ENCODE measurements at regions not wholly inside any gene's neighbourhood (a gene's known extent, or its start where the extent isn't known, plus 50 kb on each side); places are given as distances from the start of the nearest gene placed in this dataset.

DNA sequence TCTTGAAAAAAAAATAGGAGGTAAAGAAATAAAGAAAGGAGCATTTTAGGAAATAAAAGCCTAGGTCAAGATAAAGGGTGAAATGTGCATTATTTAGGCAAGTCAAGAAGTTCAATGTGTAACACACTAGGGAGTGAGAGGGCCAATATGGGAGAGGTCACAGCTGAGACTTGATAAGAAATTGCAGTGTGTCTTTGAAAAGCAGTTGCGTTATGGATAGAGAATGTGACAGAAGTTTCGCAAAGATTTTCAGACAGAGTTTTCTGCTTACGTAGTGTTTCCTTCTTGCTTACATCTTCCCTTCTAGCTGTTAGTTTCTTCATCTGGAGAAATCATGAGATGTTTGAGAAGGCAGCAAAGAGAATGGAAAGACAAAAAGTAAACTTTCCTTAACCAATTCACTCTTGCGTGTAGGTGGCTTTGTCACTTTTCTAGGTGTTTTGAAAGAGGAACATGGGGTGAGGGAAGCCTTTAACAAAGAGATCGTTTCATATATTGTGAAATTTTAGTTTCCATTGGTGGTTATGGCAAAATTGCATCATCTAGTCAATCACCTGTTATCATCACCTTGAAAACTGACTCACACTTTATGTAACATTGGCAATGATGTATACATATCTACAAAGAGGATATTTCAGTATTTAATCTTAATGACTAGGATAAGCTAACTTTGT is 975.5 kb downstream of the OLFM4 start:
- H3K4me3 ChIP-seq (ENCODE audit: insufficient read depth, low read depth, low read length) = no peak overlapping the region
- no peaks in the 10 kb centered on the region for H3K4me1 Mint-ChIP-seq (ENCODE audit: low read depth, unreplicated experiment)
- no peaks in the 10 kb centered on the region for H3K27me3 Mint-ChIP-seq (ENCODE audit: low read depth, unreplicated experiment)
- DNase-seq (ENCODE audit: low read depth) (no peak), FAIRE-seq (no peak)
- no peaks in the 10 kb centered on the region for H3K36me3 ChIP-seq (ENCODE audit: insufficient read depth, low read length)
- no peaks in the 10 kb centered on the region for H3K79me2 ChIP-seq (ENCODE audit: insufficient read depth, low read length)
- no peak overlapping the region for H3K27ac Mint-ChIP-seq (ENCODE audit: unreplicated experiment)
- H3K9me3 Mint-ChIP-seq (ENCODE audit: unreplicated experiment) = peaks cover 2% of the 10 kb centered on the region
- no peaks in the 10 kb centered on the region for H3K9me3 ChIP-seq (ENCODE audit: insufficient read depth, low read depth, low read length)
- no peaks in the 10 kb centered on the region for H3K4me1 ChIP-seq (ENCODE audit: insufficient read depth, low read length)
- no peaks in the 10 kb centered on the region for H4K20me1 ChIP-seq (ENCODE audit: insufficient read depth, low read length)
- H3K36me3 Mint-ChIP-seq (ENCODE audit: low read depth, unreplicated experiment) = no peaks in the 10 kb centered on the region
- no peak overlapping the region for H3K9ac ChIP-seq (ENCODE audit: low read length)
- no peak overlapping the region for H3K4me2 ChIP-seq (ENCODE audit: low read length)
- H3K27ac ChIP-seq (ENCODE audit: low read depth, low read length) = no peak overlapping the region
- H3K4me3 Mint-ChIP-seq (ENCODE audit: unreplicated experiment) = no peak overlapping the region
- no peak for TF ChIP-seq EZH2 (IDR thresholded peaks at IDR 0.05; ENCODE audit: insufficient read depth, low read length)
- TF ChIP-seq, protein P1, sequence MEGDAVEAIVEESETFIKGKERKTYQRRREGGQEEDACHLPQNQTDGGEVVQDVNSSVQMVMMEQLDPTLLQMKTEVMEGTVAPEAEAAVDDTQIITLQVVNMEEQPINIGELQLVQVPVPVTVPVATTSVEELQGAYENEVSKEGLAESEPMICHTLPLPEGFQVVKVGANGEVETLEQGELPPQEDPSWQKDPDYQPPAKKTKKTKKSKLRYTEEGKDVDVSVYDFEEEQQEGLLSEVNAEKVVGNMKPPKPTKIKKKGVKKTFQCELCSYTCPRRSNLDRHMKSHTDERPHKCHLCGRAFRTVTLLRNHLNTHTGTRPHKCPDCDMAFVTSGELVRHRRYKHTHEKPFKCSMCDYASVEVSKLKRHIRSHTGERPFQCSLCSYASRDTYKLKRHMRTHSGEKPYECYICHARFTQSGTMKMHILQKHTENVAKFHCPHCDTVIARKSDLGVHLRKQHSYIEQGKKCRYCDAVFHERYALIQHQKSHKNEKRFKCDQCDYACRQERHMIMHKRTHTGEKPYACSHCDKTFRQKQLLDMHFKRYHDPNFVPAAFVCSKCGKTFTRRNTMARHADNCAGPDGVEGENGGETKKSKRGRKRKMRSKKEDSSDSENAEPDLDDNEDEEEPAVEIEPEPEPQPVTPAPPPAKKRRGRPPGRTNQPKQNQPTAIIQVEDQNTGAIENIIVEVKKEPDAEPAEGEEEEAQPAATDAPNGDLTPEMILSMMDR (IDR thresholded peaks at IDR 0.05; ENCODE audit: insufficient read depth, low read depth, low read length) = no peak
- no peak overlapping the region for H2AFZ ChIP-seq (ENCODE audit: low read depth, low read length)
- H3K27me3 ChIP-seq (ENCODE audit: insufficient read depth, low read length) = no peaks in the 10 kb centered on the region

DNA sequence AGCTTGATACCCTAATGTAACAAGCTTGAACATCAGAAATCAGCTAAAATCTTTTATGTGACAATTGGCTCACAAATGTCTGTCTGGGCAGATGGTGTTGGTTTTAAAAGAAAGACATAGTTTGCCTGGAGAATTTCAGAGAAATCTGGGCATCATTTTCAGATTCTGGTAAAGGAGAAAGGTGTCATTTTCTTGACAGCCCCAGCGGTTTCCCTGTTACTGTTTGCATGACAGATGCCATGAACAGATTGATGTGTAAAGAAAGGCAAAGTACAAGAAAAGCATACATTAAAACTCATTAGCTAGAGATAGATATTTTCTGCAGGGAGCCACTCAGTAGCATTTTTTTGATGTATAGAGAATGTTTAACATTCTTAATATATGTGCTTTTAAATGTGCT is 987.9 kb downstream of the OLFM4 start:
- Mint-ChIP-seq H3K4me3 (ENCODE audit: unreplicated experiment) (no peak overlapping the region), H3K27ac (ENCODE audit: unreplicated experiment) (no peak overlapping the region), H3K4me1 (ENCODE audit: low read depth, unreplicated experiment) (no peaks in the 10 kb centered on the region), H3K27me3 (ENCODE audit: low read depth, unreplicated experiment) (no peaks in the 10 kb centered on the region), H3K36me3 (ENCODE audit: low read depth, unreplicated experiment) (no peaks in the 10 kb centered on the region), H3K9me3 (ENCODE audit: unreplicated experiment) (no peaks in the 10 kb centered on the region)
- Histone ChIP-seq H3K4me3 (ENCODE audit: insufficient read depth, low read depth, low read length) (no peak overlapping the region), H3K36me3 (ENCODE audit: insufficient read depth, low read length) (no peaks in the 10 kb centered on the region), H3K4me2 (ENCODE audit: low read length) (no peak overlapping the region), H3K9ac (ENCODE audit: low read length) (no peak overlapping the region), H4K20me1 (ENCODE audit: insufficient read depth, low read length) (no peaks in the 10 kb centered on the region), H3K79me2 (ENCODE audit: insufficient read depth, low read length) (no peaks in the 10 kb centered on the region), H2AFZ (ENCODE audit: low read depth, low read length) (no peak overlapping the region), H3K9me3 (ENCODE audit: insufficient read depth, low read depth, low read length) (no peaks in the 10 kb centered on the region), H3K27me3 (ENCODE audit: insufficient read depth, low read length) (no peaks in the 10 kb centered on the region), H3K4me1 (ENCODE audit: insufficient read depth, low read length) (no peaks in the 10 kb centered on the region), H3K27ac (ENCODE audit: low read depth, low read length) (no peak overlapping the region)
- TF ChIP-seq EZH2 (IDR thresholded peaks at IDR 0.05; ENCODE audit: insufficient read depth, low read length) = no peak
- TF ChIP-seq, protein P1 (IDR thresholded peaks at IDR 0.05; ENCODE audit: insufficient read depth, low read depth, low read length) = no peak
- no peak for FAIRE-seq
- no peak for DNase-seq (ENCODE audit: low read depth)

DNA sequence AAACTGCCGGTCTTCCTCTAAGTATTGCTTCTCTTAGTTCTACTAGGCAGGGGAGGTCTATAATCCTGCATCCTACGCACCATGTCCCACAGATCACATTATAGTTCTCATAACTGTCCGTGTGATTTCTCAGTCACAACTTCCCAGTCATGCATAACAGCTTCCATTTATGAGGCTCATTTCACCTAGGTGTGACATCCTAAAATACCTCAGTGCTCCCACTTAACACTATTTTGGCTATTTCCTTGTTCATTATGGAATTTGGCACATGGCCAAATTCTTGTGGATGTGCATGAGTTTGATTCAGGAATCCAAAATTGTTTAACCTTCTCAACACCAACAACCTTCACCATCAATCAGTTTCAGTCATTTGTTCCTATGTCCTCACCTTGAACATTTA is 989.9 kb downstream of the OLFM4 start:
- TF ChIP-seq, protein P1 (IDR thresholded peaks at IDR 0.05; ENCODE audit: insufficient read depth, low read depth, low read length) = no peak
- no peak for TF ChIP-seq EZH2 (IDR thresholded peaks at IDR 0.05; ENCODE audit: insufficient read depth, low read length)
- Mint-ChIP-seq H3K4me3 (ENCODE audit: unreplicated experiment) (no peak overlapping the region), H3K9me3 (ENCODE audit: unreplicated experiment) (no peaks in the 10 kb centered on the region)

More for the DNA sequence above, 989.9 kb downstream of the OLFM4 start:
- DNase-seq (ENCODE audit: low read depth) (no peak), FAIRE-seq (no peak)
- no peaks in the 10 kb centered on the region for H4K20me1 ChIP-seq (ENCODE audit: insufficient read depth, low read length)
- H3K36me3 Mint-ChIP-seq (ENCODE audit: low read depth, unreplicated experiment) = no peaks in the 10 kb centered on the region
- no peaks in the 10 kb centered on the region for H3K9me3 ChIP-seq (ENCODE audit: insufficient read depth, low read depth, low read length)
- H3K27ac ChIP-seq (ENCODE audit: low read depth, low read length) = no peak overlapping the region
- H3K4me3 ChIP-seq (ENCODE audit: insufficient read depth, low read depth, low read length) = no peak overlapping the region
- H3K27ac Mint-ChIP-seq (ENCODE audit: unreplicated experiment) = no peak overlapping the region
- no peaks in the 10 kb centered on the region for H3K79me2 ChIP-seq (ENCODE audit: insufficient read depth, low read length)
- no peaks in the 10 kb centered on the region for H3K27me3 ChIP-seq (ENCODE audit: insufficient read depth, low read length)
- no peak overlapping the region for H3K4me2 ChIP-seq (ENCODE audit: low read length)
- no peaks in the 10 kb centered on the region for H3K4me1 ChIP-seq (ENCODE audit: insufficient read depth, low read length)
- no peak overlapping the region for H2AFZ ChIP-seq (ENCODE audit: low read depth, low read length)
- no peaks in the 10 kb centered on the region for H3K36me3 ChIP-seq (ENCODE audit: insufficient read depth, low read length)
- no peak overlapping the region for H3K9ac ChIP-seq (ENCODE audit: low read length)
- H3K4me1 Mint-ChIP-seq (ENCODE audit: low read depth, unreplicated experiment) = no peaks in the 10 kb centered on the region
- H3K27me3 Mint-ChIP-seq (ENCODE audit: low read depth, unreplicated experiment) = no peaks in the 10 kb centered on the region

Data from astrocyte (in vitro differentiated cells and primary cell).